Pancreas (tissue), 10 donors: ENCODE measurements at regions not wholly inside any gene's neighbourhood (a gene's known extent, or its start where the extent isn't known, plus 50 kb on each side); places are given as distances from the start of the nearest gene placed in this dataset.

Source experiments
- ATAC-seq, 4 donors: fragments of 200-7000 bp; cut with Tn5 transposase; one replicate each; pipeline versions ENCODE4 v1.8.0 to v1.9.1; 2020; ENCODE audit warnings: mild to moderate bottlenecking in 4 of 4, moderate library complexity in 4 of 4
- DNase-seq, 6 donors: peaks; one replicate each; pipeline ENCODE4 v3.0.0-alpha.2; 2020
- FAIRE-seq: peaks from 2 replicates; lab custom pipeline; 2012; peaks lifted over from hg19 to GRCh38; lab: Jason Lieb, UNC
- H3K27ac ChIP-seq, 4 donors: fragments of 200-600 bp; sonication (generic); 1 replicate in 3 of 4; 2 replicates in 1 of 4; pipeline versions ENCODE4 v1.5.0 to v1.8.0; 2020
- H3K27me3 ChIP-seq, 4 donors: fragments of 200-600 bp; one replicate each; pipeline ENCODE4 v1.8.0; 2021
- H3K36me3 ChIP-seq, 3 donors: fragments of 200-600 bp; sonication (generic) in 1 of 3; one replicate each; pipeline versions ENCODE4 v1.5.0 to v1.8.0; 2020 to 2021
- H3K4me1 ChIP-seq, 3 donors: fragments of 200-600 bp; one replicate each; pipeline ENCODE4 v1.8.0; 2021
- H3K4me3 ChIP-seq, 4 donors: fragments of 200-600 bp; sonication (generic) in 2 of 4; one replicate each; pipeline versions ENCODE4 v1.5.0 to v1.8.0; 2020 to 2021
- H3K9me3 ChIP-seq, 4 donors: fragments of 200-600 bp; one replicate each; pipeline ENCODE4 v1.8.0; 2021
- CTCF ChIP-seq, 4 donors: fragments of 200-600 bp; sonication (generic) in 3 of 4; IDR thresholded peaks; one replicate each; pipeline versions ENCODE4 v1.5.0 to v1.8.0; 2021; ENCODE audit warnings: antibody characterized with exemption in 4 of 4
- WGBS, 2 donors: extraction: QIAGEN DNeasy Blood & Tissue Kit; methylation state at CpG; one replicate each; pipeline ENCODE4 v1.1.7; 2013; 5-methylcytosine and 5-hydroxymethylcytosine counted together
- intact Hi-C, 3 donors: fragments of 100-400 bp; cut with DNase I; formaldehyde crosslinking; loops; one replicate each; pipeline versions ENCODE4 v1.11.1 to v1.14.2; 2022
- donor health status: healthy with polysubstance abuse.
- donor health status: DM: no; HTN: no; CAD: no; lungs with moderate emphysema.
- donor health status: DM: no; HTN: no; CAD: no.
- donor health status: control.
- donor health status: control.
- donor health status: Bipolar disorder and iron deficiency.
- donor health status: DM: yes; HTN: yes; CAD: no.
- donor health status: DM: no; HTN: no; CAD: no.
- donor health status: DM: no; HTN: no; CAD: no.
- donor health status: DM: yes; HTN: yes; CAD: no.

DNA sequence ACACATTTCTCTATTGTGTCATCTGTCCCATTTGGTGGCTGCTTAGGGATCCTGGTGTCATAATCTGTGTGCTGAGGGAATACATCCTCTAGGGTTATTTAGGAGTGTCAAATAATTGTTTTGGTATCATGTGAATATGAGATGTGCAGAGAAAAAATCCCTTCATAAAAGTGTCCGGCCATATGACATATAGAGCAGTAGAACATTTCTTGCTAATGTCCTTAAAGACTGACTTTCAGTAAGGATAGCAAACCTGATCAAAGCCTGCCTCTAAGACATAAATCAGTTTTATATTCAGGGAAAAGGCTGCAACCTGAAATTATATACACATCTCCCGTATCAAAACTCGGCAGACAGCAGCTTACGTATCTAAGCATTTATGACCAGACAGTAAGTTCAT, 211.6 kb downstream of the ADAM29 start:
- Histone ChIP-seq H3K27ac (no peak overlapping the region), H3K4me3 (no peak overlapping the region), H3K4me1 (no peaks in the 10 kb centered on the region), H3K36me3 (no peaks in the 10 kb centered on the region), H3K27me3 (no peaks in the 10 kb centered on the region), H3K9me3 (no peaks in the 10 kb centered on the region)
- WGBS, 2 donors, result 57 to 61% methylated on average over 4 of the region's 4 CpGs
- TF ChIP-seq CTCF (IDR thresholded peaks at IDR 0.05), result no peak
- intact Hi-C loops, result no loop called here
- DNase-seq (no peak), ATAC-seq (no peak), FAIRE-seq (no peak)

GRCh38 chr4:175139205-175139604, 221.0 kb downstream of the ADAM29 start:
- intact Hi-C loops, result no loop called here
- FAIRE-seq (no peak), DNase-seq (peak in 1 of 6 donors; percentile 36), ATAC-seq (no peak)
- Histone ChIP-seq H3K27me3 (no peaks in the 10 kb centered on the region), H3K9me3 (no peaks in the 10 kb centered on the region), H3K4me1 (no peaks in the 10 kb centered on the region), H3K27ac (no peak overlapping the region), H3K4me3 (no peak overlapping the region), H3K36me3 (no peaks in the 10 kb centered on the region)
- no peak for TF ChIP-seq CTCF (IDR thresholded peaks at IDR 0.05)
- 65 to 81% methylated on average over 12 of the region's 12 CpGs for WGBS, 2 donors

GRCh38 chr4:175143116-175143515, 225.0 kb downstream of the ADAM29 start:
- H3K27me3 ChIP-seq, result no peaks in the 10 kb centered on the region
- no peak overlapping the region for H3K27ac ChIP-seq
- no peak for TF ChIP-seq CTCF (IDR thresholded peaks at IDR 0.05)
- no peak overlapping the region for H3K4me3 ChIP-seq
- intact Hi-C loops, result no loop called here
- H3K9me3 ChIP-seq, result no peaks in the 10 kb centered on the region
- DNase-seq (no peak), ATAC-seq (no peak), FAIRE-seq (no peak)
- no peaks in the 10 kb centered on the region for H3K36me3 ChIP-seq
- H3K4me1 ChIP-seq, result no peaks in the 10 kb centered on the region

DNA sequence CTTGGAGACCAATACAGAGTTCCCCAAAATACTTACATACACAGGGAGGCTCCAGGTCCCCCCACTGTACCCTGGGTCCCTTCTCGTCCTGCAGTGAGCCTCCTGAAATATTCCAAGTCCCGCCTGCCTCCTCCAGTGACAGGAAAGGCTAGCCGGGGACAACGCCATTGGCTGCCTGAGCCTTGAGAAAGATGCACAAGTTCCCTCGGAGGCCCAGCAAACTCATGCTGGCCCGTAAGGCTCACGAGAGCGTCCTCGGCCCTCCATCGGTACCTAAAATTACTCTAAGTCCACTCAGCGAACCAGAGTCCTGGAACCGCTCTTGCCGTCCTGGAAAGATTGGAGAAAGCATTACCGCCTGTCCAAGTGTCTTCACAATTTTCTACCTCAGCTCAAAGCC, 228.6 kb downstream of the ADAM29 start:
- no peak for TF ChIP-seq CTCF (IDR thresholded peaks at IDR 0.05)
- WGBS, 2 donors, result 69 to 82% methylated on average over 14 of the region's 14 CpGs
- H3K27ac ChIP-seq, result no peak overlapping the region
- H3K4me3 ChIP-seq, result no peak overlapping the region
- no peaks in the 10 kb centered on the region for H3K27me3 ChIP-seq
- H3K9me3 ChIP-seq, result no peaks in the 10 kb centered on the region
- ATAC-seq (no peak), DNase-seq (no peak), FAIRE-seq (no peak)
- intact Hi-C loops, result no loop called here
- no peaks in the 10 kb centered on the region for H3K4me1 ChIP-seq
- no peaks in the 10 kb centered on the region for H3K36me3 ChIP-seq

- no peak overlapping the region for H3K27ac ChIP-seq
- intact Hi-C loops, result no loop called here
- H3K9me3 ChIP-seq, result no peaks in the 10 kb centered on the region
- no peaks in the 10 kb centered on the region for H3K27me3 ChIP-seq
- no peak for ATAC-seq
- no peak overlapping the region for H3K4me3 ChIP-seq
- no peak for FAIRE-seq
- H3K4me1 ChIP-seq, result no peaks in the 10 kb centered on the region
- 66 to 78% methylated on average over 12 of the region's 12 CpGs for whole genome bisulfite sequencing, 2 donors
- DNase-seq, result no peak
- no peaks in the 10 kb centered on the region for H3K36me3 ChIP-seq
- no peak for TF ChIP-seq CTCF (IDR thresholded peaks at IDR 0.05)
These were observed 229.1 kb downstream of the ADAM29 start for GRCh38 chr4:175147233-175147632.
